ENCODE measurements at regions not wholly inside any gene's neighbourhood (a gene's known extent, or its start where the extent isn't known, plus 50 kb on each side); places are given as distances from the start of the nearest gene placed in this dataset.

DNA sequence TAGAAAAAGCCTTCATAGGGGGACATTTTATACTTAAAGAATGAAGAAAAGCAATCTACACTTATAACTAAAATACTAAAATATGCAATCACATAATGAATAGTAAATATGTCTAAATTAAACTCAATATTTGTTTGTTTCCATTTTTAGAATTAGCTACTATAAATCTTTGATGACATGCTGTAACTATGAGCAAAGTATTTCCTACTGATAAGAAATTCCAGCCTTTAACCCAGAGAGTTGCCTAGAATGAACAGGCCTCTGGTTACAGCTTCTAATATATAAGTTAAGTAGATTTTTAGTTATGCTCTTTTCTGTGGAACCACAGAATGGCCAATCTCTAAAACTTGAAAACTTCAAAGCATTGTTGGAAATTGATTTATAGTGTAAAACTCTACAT, 1465.6 kb upstream of the ZEB2 start:
- Histone ChIP-seq H3K27ac (ENCODE audit: low read depth, low read length, poor library complexity, severe bottlenecking) (no peak overlapping the region), H3K27me3 (replicated peaks; ENCODE audit: insufficient read depth, low read depth, low read length, poor library complexity) (no peaks in the 10 kb centered on the region), H3K4me1 (ENCODE audit: insufficient read depth, low read length, poor library complexity, severe bottlenecking) (no peaks in the 10 kb centered on the region), H3K36me3 (ENCODE audit: insufficient read depth, low read length, poor library complexity, severe bottlenecking) (no peaks in the 10 kb centered on the region), H3K4me3 (ENCODE audit: low read depth, low read length, poor library complexity, severe bottlenecking) (no peak overlapping the region), H3K9me3 (ENCODE audit: low read depth, low read length, poor library complexity, severe bottlenecking) (no peaks in the 10 kb centered on the region)
- intact Hi-C loops (cut with micrococcal nuclease; ENCODE audit: unreplicated experiment): no loop called here
- ChIA-PET POLR2A (ENCODE audit: low non-redundant PET) (no interaction called here), CTCF (no interaction called here)
- no peak for DNase-seq (ENCODE audit: low spot score)
- no TSS peak for BruUV-seq (replicated peaks)
- no peak for TF ChIP-seq EZH2 (IDR thresholded peaks at IDR 0.05; ENCODE audit: borderline replicate concordance, low read depth, low read length, poor library complexity, severe bottlenecking)
- TF ChIP-seq, protein P1, sequence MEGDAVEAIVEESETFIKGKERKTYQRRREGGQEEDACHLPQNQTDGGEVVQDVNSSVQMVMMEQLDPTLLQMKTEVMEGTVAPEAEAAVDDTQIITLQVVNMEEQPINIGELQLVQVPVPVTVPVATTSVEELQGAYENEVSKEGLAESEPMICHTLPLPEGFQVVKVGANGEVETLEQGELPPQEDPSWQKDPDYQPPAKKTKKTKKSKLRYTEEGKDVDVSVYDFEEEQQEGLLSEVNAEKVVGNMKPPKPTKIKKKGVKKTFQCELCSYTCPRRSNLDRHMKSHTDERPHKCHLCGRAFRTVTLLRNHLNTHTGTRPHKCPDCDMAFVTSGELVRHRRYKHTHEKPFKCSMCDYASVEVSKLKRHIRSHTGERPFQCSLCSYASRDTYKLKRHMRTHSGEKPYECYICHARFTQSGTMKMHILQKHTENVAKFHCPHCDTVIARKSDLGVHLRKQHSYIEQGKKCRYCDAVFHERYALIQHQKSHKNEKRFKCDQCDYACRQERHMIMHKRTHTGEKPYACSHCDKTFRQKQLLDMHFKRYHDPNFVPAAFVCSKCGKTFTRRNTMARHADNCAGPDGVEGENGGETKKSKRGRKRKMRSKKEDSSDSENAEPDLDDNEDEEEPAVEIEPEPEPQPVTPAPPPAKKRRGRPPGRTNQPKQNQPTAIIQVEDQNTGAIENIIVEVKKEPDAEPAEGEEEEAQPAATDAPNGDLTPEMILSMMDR (conservative IDR thresholded peaks at IDR 0.05; ENCODE audit: low read depth, low read length): no peak

DNA sequence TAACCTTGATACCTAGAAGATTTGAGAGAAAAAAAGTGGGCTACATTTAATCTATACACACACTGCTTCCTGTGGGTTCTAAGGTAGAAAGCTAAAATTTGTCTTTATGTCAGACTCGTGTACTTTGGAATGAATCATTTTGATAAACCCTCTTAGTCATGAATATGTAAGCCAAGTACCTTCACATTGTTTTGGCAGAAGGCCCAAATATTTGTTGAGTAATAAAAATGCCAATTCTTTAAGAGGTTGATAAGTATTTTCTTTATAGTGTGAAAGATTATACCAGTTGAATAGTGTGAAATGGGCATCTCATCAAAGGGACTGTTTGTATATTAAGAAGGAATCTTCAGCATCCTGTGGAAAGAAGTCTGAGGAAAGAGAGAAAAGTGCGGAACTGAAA, 1464.7 kb upstream of the ZEB2 start:
- H3K4me1 ChIP-seq (ENCODE audit: insufficient read depth, low read length, poor library complexity, severe bottlenecking): no peaks in the 10 kb centered on the region
- no TSS peak for BruUV-seq (replicated peaks)
- no peak for TF ChIP-seq EZH2 (IDR thresholded peaks at IDR 0.05; ENCODE audit: borderline replicate concordance, low read depth, low read length, poor library complexity, severe bottlenecking)
- TF ChIP-seq, protein P1 (conservative IDR thresholded peaks at IDR 0.05; ENCODE audit: low read depth, low read length): no peak
- ChIA-PET POLR2A (ENCODE audit: low non-redundant PET) (no interaction called here), CTCF (no interaction called here)
- H3K4me3 ChIP-seq (ENCODE audit: low read depth, low read length, poor library complexity, severe bottlenecking): no peak overlapping the region
- peak; percentile 33 for DNase-seq (ENCODE audit: low spot score)
- no peaks in the 10 kb centered on the region for H3K9me3 ChIP-seq (ENCODE audit: low read depth, low read length, poor library complexity, severe bottlenecking)
- no peaks in the 10 kb centered on the region for H3K27me3 ChIP-seq (replicated peaks; ENCODE audit: insufficient read depth, low read depth, low read length, poor library complexity)
- intact Hi-C loops (cut with micrococcal nuclease; ENCODE audit: unreplicated experiment): no loop called here
- H3K27ac ChIP-seq (ENCODE audit: low read depth, low read length, poor library complexity, severe bottlenecking): no peak overlapping the region
- H3K36me3 ChIP-seq (ENCODE audit: insufficient read depth, low read length, poor library complexity, severe bottlenecking): no peaks in the 10 kb centered on the region

DNA sequence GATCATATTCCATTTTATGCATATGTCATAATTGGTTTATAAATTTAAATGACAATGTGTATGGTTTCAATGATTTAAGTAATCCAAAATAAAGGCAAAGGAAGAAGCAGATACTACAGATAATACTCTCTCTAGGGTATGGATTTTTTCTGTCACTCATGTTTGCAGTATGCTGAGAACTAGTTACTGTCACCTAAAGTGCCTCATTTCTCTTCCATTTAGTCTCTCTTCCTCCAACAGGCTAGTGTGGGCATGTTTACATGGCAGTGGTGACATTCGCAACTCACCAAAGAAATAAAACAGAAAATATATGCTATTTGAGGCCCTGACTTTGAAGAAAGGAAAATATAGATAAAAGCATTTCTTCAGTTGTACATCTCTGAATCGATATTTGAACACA, 1460.4 kb upstream of the ZEB2 start:
- Histone ChIP-seq H3K4me1 (ENCODE audit: insufficient read depth, low read length, poor library complexity, severe bottlenecking) (no peaks in the 10 kb centered on the region), H3K27me3 (replicated peaks; ENCODE audit: insufficient read depth, low read depth, low read length, poor library complexity) (no peaks in the 10 kb centered on the region), H3K27ac (ENCODE audit: low read depth, low read length, poor library complexity, severe bottlenecking) (no peak overlapping the region), H3K36me3 (ENCODE audit: insufficient read depth, low read length, poor library complexity, severe bottlenecking) (no peaks in the 10 kb centered on the region), H3K4me3 (ENCODE audit: low read depth, low read length, poor library complexity, severe bottlenecking) (no peak overlapping the region), H3K9me3 (ENCODE audit: low read depth, low read length, poor library complexity, severe bottlenecking) (no peaks in the 10 kb centered on the region)
- no TSS peak for BruUV-seq (replicated peaks)
- TF ChIP-seq EZH2 (IDR thresholded peaks at IDR 0.05; ENCODE audit: borderline replicate concordance, low read depth, low read length, poor library complexity, severe bottlenecking): no peak
- TF ChIP-seq, protein P1 (conservative IDR thresholded peaks at IDR 0.05; ENCODE audit: low read depth, low read length): no peak
- CTCF ChIA-PET: no interaction called here
- intact Hi-C loops (cut with micrococcal nuclease; ENCODE audit: unreplicated experiment): no loop called here
- POLR2A ChIA-PET (ENCODE audit: low non-redundant PET): no interaction called here
- no peak for DNase-seq (ENCODE audit: low spot score)
